ENCODE measurements at regions not wholly inside any gene's neighbourhood (a gene's known extent, or its start where the extent isn't known, plus 50 kb on each side); places are given as distances from the start of the nearest gene placed in this dataset.
A peak's percentile ranks its signal among the peaks of the same experiment; 100 is the strongest.

GRCh38 chr4:82230306-82230705 lies 143.5 kb downstream of the HNRNPD start:
- no peak overlapping the region for H3K4me3 ChIP-seq
- H3K4me1 ChIP-seq = no peaks in the 10 kb centered on the region
- no peaks in the 10 kb centered on the region for H3K36me3 ChIP-seq
- no peak for DNase-seq
- H3K9me3 ChIP-seq = no peaks in the 10 kb centered on the region
- H3K27me3 ChIP-seq = no peaks in the 10 kb centered on the region
- no peak for TF ChIP-seq CTCF (IDR thresholded peaks at IDR 0.05)
- H3K9ac ChIP-seq (ENCODE audit: low read depth in 2 of 2, low read length in 2 of 2) = no peak overlapping the region
- intact Hi-C loops (cut with DNase I) = no loop called here
- H3K27ac ChIP-seq = no peak overlapping the region

GRCh38 chr4:82225030-82225429 lies 148.8 kb downstream of the HNRNPD start:
- Histone ChIP-seq H3K4me3 (no peak overlapping the region), H3K9ac (ENCODE audit: low read depth in 2 of 2, low read length in 2 of 2) (no peak overlapping the region), H3K9me3 (no peaks in the 10 kb centered on the region), H3K4me1 (no peaks in the 10 kb centered on the region), H3K27ac (no peak overlapping the region), H3K27me3 (no peaks in the 10 kb centered on the region), H3K36me3 (no peaks in the 10 kb centered on the region)
- no peak for DNase-seq
- no peak for TF ChIP-seq CTCF (IDR thresholded peaks at IDR 0.05)
- intact Hi-C loops (cut with DNase I) = no loop called here

- no peak overlapping the region for H3K4me3 ChIP-seq
- intact Hi-C loops (cut with DNase I) = no loop called here
- peak; percentile 32 for DNase-seq
- no peaks in the 10 kb centered on the region for H3K9me3 ChIP-seq
- no peak overlapping the region for H3K9ac ChIP-seq (ENCODE audit: low read depth in 2 of 2, low read length in 2 of 2)
- H3K27me3 ChIP-seq = no peaks in the 10 kb centered on the region
- no peaks in the 10 kb centered on the region for H3K36me3 ChIP-seq
- TF ChIP-seq CTCF (IDR thresholded peaks at IDR 0.05) = no peak
- H3K4me1 ChIP-seq = no peaks in the 10 kb centered on the region
- no peak overlapping the region for H3K27ac ChIP-seq
Measured at GRCh38 chr4:82223715-82224114, 150.1 kb downstream of the HNRNPD start.

GRCh38 chr4:82219346-82219745 lies 154.4 kb downstream of the HNRNPD start:
- no peak overlapping the region for H3K27ac ChIP-seq
- no peaks in the 10 kb centered on the region for H3K36me3 ChIP-seq
- H3K27me3 ChIP-seq = no peaks in the 10 kb centered on the region
- TF ChIP-seq CTCF (IDR thresholded peaks at IDR 0.05) = no peak
- no peak overlapping the region for H3K4me3 ChIP-seq
- no peaks in the 10 kb centered on the region for H3K9me3 ChIP-seq
- H3K9ac ChIP-seq (ENCODE audit: low read depth in 2 of 2, low read length in 2 of 2) = no peak overlapping the region
- intact Hi-C loops (cut with DNase I) = no loop called here
- H3K4me1 ChIP-seq = no peaks in the 10 kb centered on the region
- no peak for DNase-seq

- intact Hi-C loops (cut with DNase I) = no loop called here
- TF ChIP-seq CTCF (IDR thresholded peaks at IDR 0.05) = no peak
- Histone ChIP-seq H3K4me3 (no peak overlapping the region), H3K27me3 (no peaks in the 10 kb centered on the region), H3K9me3 (no peaks in the 10 kb centered on the region), H3K36me3 (no peaks in the 10 kb centered on the region), H3K27ac (no peak overlapping the region), H3K4me1 (no peaks in the 10 kb centered on the region), H3K9ac (ENCODE audit: low read depth in 2 of 2, low read length in 2 of 2) (no peak overlapping the region)
- no peak for DNase-seq
Measured at GRCh38 chr4:82217986-82218715, 155.6 kb downstream of the HNRNPD start.

Measured in colonic mucosa (tissue), 4 donors.